ENCODE measurements at regions not wholly inside any gene's neighbourhood (a gene's known extent, or its start where the extent isn't known, plus 50 kb on each side); places are given as distances from the start of the nearest gene placed in this dataset.

DNA sequence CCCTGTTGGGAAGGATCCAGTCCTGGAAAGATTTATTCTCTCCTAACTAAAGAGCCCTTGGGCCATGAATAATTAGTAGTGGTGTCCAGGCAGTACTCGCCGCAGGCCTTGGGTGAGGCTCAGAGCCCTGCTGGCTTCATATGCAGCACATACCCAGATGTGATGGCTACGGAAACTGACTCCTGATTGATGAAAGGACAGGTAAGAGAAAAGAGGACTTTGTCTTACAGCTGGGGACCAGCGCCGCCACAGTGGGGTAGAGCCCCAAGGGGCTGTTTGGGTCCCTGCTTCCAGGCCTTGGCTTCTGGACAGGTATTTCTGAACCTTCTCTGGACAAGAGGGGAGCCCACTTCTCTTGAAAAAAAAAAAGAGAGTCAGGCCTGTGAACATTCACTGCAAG, 1680.8 kb downstream of the EFNB2 start:
- ATAC-seq (no peak), DNase-seq (no peak)
- TF ChIP-seq, protein P1, sequence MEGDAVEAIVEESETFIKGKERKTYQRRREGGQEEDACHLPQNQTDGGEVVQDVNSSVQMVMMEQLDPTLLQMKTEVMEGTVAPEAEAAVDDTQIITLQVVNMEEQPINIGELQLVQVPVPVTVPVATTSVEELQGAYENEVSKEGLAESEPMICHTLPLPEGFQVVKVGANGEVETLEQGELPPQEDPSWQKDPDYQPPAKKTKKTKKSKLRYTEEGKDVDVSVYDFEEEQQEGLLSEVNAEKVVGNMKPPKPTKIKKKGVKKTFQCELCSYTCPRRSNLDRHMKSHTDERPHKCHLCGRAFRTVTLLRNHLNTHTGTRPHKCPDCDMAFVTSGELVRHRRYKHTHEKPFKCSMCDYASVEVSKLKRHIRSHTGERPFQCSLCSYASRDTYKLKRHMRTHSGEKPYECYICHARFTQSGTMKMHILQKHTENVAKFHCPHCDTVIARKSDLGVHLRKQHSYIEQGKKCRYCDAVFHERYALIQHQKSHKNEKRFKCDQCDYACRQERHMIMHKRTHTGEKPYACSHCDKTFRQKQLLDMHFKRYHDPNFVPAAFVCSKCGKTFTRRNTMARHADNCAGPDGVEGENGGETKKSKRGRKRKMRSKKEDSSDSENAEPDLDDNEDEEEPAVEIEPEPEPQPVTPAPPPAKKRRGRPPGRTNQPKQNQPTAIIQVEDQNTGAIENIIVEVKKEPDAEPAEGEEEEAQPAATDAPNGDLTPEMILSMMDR (IDR thresholded peaks at IDR 0.05) = no peak
- intact Hi-C loops (cut with DNase I) = no loop called here
- Histone ChIP-seq H3K27me3 (no peaks in the 10 kb centered on the region), H3K9me3 (peaks cover 0 to 10% (median 0%) of the 10 kb centered on the region in 11 donors), H3K36me3 (no peaks in the 10 kb centered on the region), H3K4me3 (no peak overlapping the region), H3K4me1 (no peaks in the 10 kb centered on the region), H3K27ac (no peak overlapping the region)
- 96 to 97% methylated on average over 5 of the region's 5 CpGs for WGBS, 2 donors

DNA sequence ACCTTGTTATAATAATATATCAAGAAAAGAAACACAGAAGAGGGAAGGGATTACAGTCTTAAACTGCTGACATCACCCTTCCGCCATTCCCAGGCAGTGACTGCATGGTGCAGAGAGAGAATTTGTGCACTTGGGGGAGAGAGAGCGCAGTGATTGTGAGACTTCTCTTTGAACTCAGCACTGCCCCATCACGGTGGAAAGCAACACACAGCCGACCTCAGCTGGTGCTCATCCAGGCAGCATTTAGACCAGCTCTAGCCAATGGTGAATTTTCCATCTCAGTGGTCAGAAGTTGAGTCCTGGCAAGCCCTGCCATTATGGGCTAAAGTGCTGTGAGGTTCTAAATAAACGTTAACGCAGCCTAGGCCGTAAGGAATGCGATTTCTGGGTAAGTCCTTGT, 1681.5 kb downstream of the EFNB2 start:
- Histone ChIP-seq H3K27me3 (no peaks in the 10 kb centered on the region), H3K27ac (no peak overlapping the region), H3K36me3 (no peaks in the 10 kb centered on the region), H3K4me1 (no peaks in the 10 kb centered on the region), H3K9me3 (peaks cover 0 to 10% (median 0%) of the 10 kb centered on the region in 11 donors), H3K4me3 (no peak overlapping the region)
- TF ChIP-seq, protein P1 (IDR thresholded peaks at IDR 0.05) = no peak
- DNase-seq = no peak
- no peak for ATAC-seq
- intact Hi-C loops (cut with DNase I) = no loop called here
- 88% methylated on average over 8 of the region's 8 CpGs for WGBS, 2 donors

DNA sequence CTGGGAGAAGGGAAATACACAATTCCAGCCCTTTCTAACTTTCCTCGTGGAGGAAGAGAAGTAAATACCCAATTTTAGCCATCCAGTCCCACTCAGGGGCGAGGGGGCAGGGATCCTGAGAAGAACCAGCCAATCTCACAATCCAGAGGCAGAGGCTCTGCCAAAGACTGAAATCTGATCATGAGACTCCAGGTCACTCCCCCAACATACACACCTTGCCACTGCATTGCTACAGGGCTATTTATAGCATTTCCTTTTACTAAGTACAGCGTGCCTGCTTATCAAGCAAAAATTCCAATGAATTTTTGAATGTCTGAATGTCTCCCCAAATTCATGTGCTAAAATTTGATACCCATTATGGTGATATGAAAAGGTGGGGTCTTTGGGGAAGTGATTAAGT, 1687.5 kb downstream of the EFNB2 start:
- TF ChIP-seq, protein P1 (IDR thresholded peaks at IDR 0.05) = no peak
- ATAC-seq (no peak), DNase-seq (no peak)
- intact Hi-C loops (cut with DNase I) = no loop called here
- H3K4me3 ChIP-seq = no peak overlapping the region
- no peaks in the 10 kb centered on the region for H3K27me3 ChIP-seq
- H3K9me3 ChIP-seq = peaks cover 0 to 10% (median 0%) of the 10 kb centered on the region in 11 donors
- 27 to 37% methylated on average over 3 of the region's 3 CpGs for WGBS, 2 donors
- H3K27ac ChIP-seq = no peak overlapping the region
- H3K4me1 ChIP-seq = peaks cover 0 to 12% (median 0%) of the 10 kb centered on the region in 9 donors
- no peaks in the 10 kb centered on the region for H3K36me3 ChIP-seq

DNA sequence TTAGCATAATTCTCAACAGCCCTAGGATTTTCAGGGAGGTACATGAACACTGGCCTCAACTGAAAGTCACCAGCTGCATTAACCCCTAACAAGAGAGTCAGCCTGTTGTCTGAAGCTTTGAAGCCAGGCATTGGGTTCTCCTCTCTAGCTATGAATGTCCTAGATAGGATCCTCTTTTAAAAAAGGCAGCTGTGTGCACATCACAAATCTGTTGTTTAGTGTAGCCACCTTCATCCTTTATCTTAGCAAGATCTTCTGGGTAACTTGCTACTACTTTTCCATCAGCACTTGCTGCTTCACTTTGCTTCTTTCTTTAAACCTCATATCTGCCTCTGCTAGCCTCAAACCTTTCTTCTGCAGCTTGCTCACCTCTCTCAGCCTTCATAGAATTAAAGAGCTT, 1692.1 kb downstream of the EFNB2 start:
- ATAC-seq (no peak), DNase-seq (no peak)
- H3K4me1 ChIP-seq = peaks cover 0 to 12% (median 0%) of the 10 kb centered on the region in 9 donors
- H3K27ac ChIP-seq = no peak overlapping the region
- peaks cover 0 to 3% (median 0%) of the 10 kb centered on the region in 7 donors for H3K27me3 ChIP-seq
- intact Hi-C loops (cut with DNase I) = no loop called here
- no peaks in the 10 kb centered on the region for H3K9me3 ChIP-seq
- TF ChIP-seq, protein P1 (IDR thresholded peaks at IDR 0.05) = no peak
- no peak overlapping the region for H3K4me3 ChIP-seq
- no peaks in the 10 kb centered on the region for H3K36me3 ChIP-seq
